ENCODE measurements at regions not wholly inside any gene's neighbourhood (a gene's known extent, or its start where the extent isn't known, plus 50 kb on each side); places are given as distances from the start of the nearest gene placed in this dataset.

DNA sequence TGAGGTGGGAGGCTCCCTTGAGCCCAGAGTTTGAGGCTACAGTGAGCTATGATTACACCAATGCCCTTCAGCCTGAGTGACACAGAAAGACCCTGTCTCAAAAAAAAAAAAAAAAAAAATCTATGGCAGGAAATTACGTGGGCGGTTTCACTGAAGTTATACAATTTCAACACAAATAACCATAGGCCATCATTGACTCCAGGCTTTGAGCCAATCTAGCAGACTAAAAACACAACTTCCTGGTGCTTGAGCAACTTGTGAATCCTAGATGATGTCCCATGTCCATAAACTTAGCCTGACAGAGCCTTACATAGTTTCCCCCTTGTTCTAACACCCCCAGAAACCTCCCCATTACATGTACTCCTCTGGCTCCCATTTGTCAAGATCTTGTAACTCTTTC, 131.8 kb downstream of the QRSL1 start:
- ChIA-PET POLR2A (no interaction called here), CTCF (no interaction called here)
- no peak for DNase-seq
- no peaks in the 10 kb centered on the region for H3K4me1 Mint-ChIP-seq
- H3K4me3 Mint-ChIP-seq, result no peak overlapping the region
- H3K9me3 Mint-ChIP-seq, result peaks cover 5% of the 10 kb centered on the region
- H3K27ac Mint-ChIP-seq, result no peak overlapping the region
- H3K27me3 Mint-ChIP-seq, result peaks cover 2% of the 10 kb centered on the region
- H3K36me3 Mint-ChIP-seq (ENCODE audit: low read depth), result no peaks in the 10 kb centered on the region

DNA sequence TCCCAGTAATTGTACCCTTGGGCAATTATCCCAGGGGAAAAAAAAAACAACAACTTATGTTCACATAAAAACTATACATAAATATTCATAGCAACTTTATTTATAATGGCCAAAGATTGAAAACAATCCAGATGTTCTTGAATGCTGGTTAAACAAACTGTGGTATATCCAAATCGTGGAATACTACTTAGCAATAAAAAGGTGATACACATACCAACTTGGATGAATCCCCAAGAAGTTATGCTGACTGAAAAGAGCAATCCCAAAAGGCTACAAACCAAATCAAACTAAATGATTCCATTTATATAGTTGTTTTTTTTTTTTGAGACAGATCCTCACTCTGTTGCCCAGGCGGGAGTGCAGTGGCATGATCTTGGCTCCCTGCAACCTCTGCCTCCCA, 129.7 kb downstream of the QRSL1 start:
- POLR2A ChIA-PET, result no interaction called here
- DNase-seq, result no peak
- H3K36me3 Mint-ChIP-seq (ENCODE audit: low read depth), result no peaks in the 10 kb centered on the region
- peaks cover 2% of the 10 kb centered on the region for H3K27me3 Mint-ChIP-seq
- H3K9me3 Mint-ChIP-seq, result peaks cover 5% of the 10 kb centered on the region
- H3K4me1 Mint-ChIP-seq, result no peaks in the 10 kb centered on the region
- CTCF ChIA-PET, result no interaction called here
- H3K27ac Mint-ChIP-seq, result no peak overlapping the region
- H3K4me3 Mint-ChIP-seq, result no peak overlapping the region

DNA sequence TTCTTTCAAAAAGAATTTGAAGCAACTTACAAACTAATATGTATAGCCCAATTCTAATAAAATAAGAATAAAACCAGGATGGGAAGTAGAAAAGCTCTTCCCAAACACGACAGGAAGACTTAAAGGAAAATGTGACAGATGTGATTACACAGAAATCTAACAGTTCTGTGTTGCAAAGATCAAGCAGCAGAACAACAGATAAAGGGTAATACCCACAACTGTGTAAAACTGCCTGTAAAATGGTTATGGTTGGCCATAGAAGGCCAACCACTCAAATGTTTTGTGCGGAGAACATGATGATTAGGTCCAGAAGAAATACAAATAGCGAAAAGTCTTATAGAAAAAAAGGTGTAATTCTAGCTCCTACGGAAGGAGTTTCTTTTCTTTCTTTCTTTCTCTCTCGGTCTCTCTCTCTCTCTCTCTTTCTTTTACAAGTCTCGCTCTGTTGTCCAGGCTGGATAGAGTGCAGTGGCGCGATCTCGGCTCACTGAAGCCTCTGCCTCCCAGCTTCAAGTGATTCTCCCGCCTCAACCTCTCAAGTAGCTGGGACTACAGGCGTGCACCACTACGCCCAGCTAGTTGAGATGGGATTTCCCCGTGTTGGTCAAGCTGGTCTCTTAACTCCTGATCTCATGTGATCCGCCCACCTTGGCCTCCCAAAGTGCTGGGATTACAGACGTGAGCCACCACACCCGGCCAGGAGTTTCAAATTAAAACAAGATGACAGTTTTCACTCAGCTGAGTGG, 128.5 kb downstream of the QRSL1 start:
- no peaks in the 10 kb centered on the region for H3K4me1 Mint-ChIP-seq
- H3K4me3 Mint-ChIP-seq, result no peak overlapping the region
- POLR2A ChIA-PET, result no interaction called here
- H3K9me3 Mint-ChIP-seq, result peaks cover 5% of the 10 kb centered on the region
- H3K36me3 Mint-ChIP-seq (ENCODE audit: low read depth), result no peaks in the 10 kb centered on the region
- H3K27ac Mint-ChIP-seq, result no peak overlapping the region
- DNase-seq, result no peak
- CTCF ChIA-PET, result no interaction called here
- peaks cover 2% of the 10 kb centered on the region for H3K27me3 Mint-ChIP-seq

DNA sequence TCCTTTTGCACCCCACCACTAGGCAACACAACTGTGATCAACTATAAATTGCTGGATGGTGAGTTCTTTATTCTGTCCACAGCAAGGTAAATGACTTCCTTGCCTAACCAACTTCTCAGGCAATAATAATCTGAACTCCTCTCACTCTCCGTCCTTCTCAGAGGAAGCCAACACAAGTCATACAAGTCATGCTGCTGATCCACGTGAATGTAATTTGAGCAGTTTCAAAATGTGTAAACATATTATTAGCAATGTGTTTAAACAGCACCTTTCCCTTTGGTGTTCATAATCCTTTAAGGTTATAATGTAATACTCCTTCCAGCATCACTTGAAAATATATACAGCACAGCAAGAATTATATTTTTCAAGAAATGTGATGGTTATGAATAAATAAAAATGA, 127.9 kb downstream of the QRSL1 start:
- Mint-ChIP-seq H3K27me3 (peaks cover 4% of the 10 kb centered on the region), H3K27ac (no peak overlapping the region), H3K9me3 (peaks cover 5% of the 10 kb centered on the region), H3K36me3 (ENCODE audit: low read depth) (no peaks in the 10 kb centered on the region), H3K4me1 (no peaks in the 10 kb centered on the region), H3K4me3 (no peak overlapping the region)
- POLR2A ChIA-PET, result no interaction called here
- no peak for DNase-seq
- CTCF ChIA-PET, result no interaction called here

DNA sequence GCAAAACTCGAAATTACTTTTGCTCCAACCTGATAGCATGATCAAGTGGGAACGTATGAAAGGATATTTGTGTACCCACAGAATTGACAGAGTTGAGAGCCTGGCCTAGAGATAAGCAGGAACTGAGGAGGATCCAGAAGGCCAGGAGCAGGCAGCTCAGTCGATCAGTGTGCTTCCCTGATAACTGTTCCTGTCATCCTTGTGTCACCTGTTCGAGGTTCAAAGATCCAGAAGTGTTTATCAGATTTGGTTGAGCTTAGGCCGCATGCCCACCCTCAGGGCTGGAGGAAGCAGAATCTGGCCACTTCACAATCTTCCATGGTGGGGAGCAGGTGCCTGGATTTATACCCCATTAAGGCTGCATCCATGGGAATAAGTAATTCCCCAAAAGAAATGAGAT, 124.8 kb downstream of the QRSL1 start:
- Mint-ChIP-seq H3K4me3 (no peak overlapping the region), H3K27ac (no peak overlapping the region), H3K9me3 (no peaks in the 10 kb centered on the region), H3K4me1 (no peaks in the 10 kb centered on the region), H3K36me3 (ENCODE audit: low read depth) (no peaks in the 10 kb centered on the region), H3K27me3 (peaks cover 4% of the 10 kb centered on the region)
- DNase-seq, result no peak
- ChIA-PET CTCF (interaction anchor here (1.1 to 1.7 kb wide), 2 partner anchors 19 to 39 kb away, joined by 3 to 4 read pairs; no protein-coding TSS in a partner anchor), POLR2A (no interaction called here)

DNA sequence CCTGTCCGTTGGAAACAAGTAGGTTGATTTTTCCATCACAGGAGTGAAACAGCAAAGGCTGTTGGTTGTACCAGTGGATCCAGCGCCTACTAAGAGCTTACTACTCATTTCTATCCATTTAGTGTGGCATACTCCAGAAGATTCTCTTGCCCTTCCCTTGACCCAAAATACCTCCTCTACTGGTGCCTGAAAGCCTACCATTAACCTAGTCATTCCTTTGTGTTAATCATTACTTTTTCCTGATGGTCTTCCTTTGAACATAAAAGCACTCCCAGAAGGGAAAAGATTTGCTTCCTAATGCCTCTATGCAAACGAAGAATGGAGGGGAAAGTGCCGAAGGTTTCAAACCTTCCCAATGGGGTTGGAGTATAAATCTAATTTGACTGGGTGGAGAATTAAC, 123.3 kb downstream of the QRSL1 start:
- Mint-ChIP-seq H3K36me3 (ENCODE audit: low read depth) (no peaks in the 10 kb centered on the region), H3K9me3 (no peaks in the 10 kb centered on the region), H3K4me3 (no peak overlapping the region), H3K27me3 (peaks cover 14% of the 10 kb centered on the region), H3K4me1 (no peaks in the 10 kb centered on the region), H3K27ac (no peak overlapping the region)
- ChIA-PET POLR2A (no interaction called here), CTCF (interaction anchor here (1.0 kb wide), 1 partner anchor 10 kb away, joined by 3 read pairs; no protein-coding TSS in a partner anchor)
- DNase-seq, result no peak

DNA sequence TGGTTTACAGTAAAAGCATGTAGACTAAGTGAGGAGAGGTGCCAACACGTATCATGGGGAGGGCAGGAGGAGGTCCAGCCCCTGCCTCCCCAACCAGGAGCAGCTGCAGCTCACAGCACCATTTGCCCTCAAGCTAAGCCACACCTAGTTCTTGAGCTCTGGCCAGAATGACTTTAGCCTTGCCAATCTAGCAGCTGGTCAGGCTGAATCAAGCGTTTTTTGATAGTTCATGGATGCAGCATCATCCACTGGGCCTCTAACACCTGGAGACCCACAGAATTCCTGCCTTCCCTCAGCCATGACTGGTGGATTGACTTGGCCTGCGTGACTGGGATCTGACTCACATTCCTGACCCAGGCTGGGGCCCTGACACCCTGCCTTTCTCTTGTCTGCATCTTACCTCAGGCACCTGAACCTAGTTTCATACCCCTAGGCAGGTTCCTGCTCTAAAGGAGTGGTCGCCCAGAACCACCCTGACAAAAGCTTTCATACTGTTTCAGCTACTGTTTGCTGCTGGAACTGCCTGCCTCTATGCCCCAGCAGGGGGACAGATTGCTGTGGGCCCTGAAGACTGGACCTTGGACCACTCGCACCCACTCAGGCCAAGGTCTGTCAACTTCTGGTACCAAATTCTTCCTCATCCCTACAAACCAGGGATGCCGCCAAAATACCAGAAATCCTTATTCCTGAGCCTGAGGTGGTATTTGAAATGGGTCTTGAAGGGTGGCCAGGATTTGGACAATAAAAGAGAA, 122.3 kb downstream of the QRSL1 start:
- DNase-seq, result no peak
- H3K9me3 Mint-ChIP-seq, result no peaks in the 10 kb centered on the region
- H3K4me1 Mint-ChIP-seq, result no peaks in the 10 kb centered on the region
- peaks cover 15% of the 10 kb centered on the region for H3K27me3 Mint-ChIP-seq
- H3K4me3 Mint-ChIP-seq, result no peak overlapping the region
- ChIA-PET POLR2A (no interaction called here), CTCF (interaction anchor here (1.0 kb wide), 1 partner anchor 9 kb away, joined by 3 read pairs; no protein-coding TSS in a partner anchor)
- H3K36me3 Mint-ChIP-seq (ENCODE audit: low read depth), result no peaks in the 10 kb centered on the region
- H3K27ac Mint-ChIP-seq, result no peak overlapping the region

DNA sequence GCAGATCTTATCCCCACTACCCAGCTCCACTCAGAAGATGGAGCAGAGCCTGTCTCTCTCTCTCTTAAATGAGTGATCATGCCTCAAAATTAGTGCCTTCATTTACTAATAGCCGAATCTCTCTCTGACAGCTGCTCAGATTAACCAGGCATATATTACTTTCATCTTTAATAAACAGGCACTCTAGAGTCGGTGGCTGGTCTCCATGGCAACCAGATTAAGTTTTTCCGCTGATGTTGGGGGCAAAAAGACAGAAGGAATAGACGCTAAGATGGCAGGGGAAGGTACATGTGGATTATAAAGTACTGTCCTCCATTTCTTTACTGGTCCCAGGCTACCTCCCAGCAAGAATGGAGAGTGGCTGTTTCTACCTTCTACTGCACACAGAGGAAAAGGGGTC, 121.6 kb downstream of the QRSL1 start:
- Mint-ChIP-seq H3K27me3 (peaks cover 15% of the 10 kb centered on the region), H3K4me1 (no peaks in the 10 kb centered on the region), H3K9me3 (no peaks in the 10 kb centered on the region), H3K27ac (no peak overlapping the region), H3K4me3 (no peak overlapping the region), H3K36me3 (ENCODE audit: low read depth) (no peaks in the 10 kb centered on the region)
- no peak for DNase-seq
- ChIA-PET POLR2A (no interaction called here), CTCF (interaction anchor here (0.5 kb wide), 1 partner anchor 277 kb away, joined by 4 read pairs; the partner anchor contains the start of gene MTRES1)

DNA sequence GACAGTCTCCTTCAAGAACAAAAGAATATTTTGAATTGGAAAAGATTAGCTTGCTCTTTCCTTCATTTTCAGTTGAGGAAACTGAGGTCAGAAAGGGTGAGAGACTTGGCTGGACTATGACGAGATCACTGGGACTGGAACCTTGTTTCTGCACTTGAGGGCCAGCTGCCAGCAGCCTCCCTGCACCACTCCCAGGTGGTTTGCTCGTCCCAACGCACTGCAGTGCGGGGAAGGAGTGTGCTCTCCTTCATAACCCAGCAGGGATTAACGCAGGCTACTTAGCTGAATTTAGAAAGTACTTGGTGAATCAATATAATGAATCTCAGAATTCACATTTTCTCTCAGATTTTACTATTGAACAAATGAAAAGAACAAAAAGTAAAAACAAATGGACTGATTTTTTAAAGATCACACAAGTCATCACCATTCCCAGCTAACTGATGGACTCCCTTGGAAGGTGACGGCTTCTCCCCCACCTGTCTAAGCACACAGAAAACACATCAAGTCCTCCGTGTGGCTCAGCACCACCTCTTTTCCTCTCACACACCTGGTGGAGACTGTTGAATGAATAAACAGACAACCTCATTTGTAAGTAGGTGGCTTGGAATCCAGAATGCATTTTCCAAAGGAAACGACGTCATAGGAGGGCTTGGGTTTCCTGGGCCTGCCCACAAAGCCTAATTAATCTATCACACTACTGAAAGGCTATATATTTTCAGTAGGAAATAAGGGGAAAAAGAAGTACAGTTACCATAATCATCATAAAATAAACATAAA, 121.0 kb downstream of the QRSL1 start:
- no peaks in the 10 kb centered on the region for H3K36me3 Mint-ChIP-seq (ENCODE audit: low read depth)
- ChIA-PET CTCF (no interaction called here), POLR2A (no interaction called here)
- no peak overlapping the region for H3K4me3 Mint-ChIP-seq
- no peaks in the 10 kb centered on the region for H3K4me1 Mint-ChIP-seq
- peaks cover 20% of the 10 kb centered on the region for H3K27me3 Mint-ChIP-seq
- DNase-seq, result no peak
- H3K27ac Mint-ChIP-seq, result no peak overlapping the region
- no peaks in the 10 kb centered on the region for H3K9me3 Mint-ChIP-seq

DNA sequence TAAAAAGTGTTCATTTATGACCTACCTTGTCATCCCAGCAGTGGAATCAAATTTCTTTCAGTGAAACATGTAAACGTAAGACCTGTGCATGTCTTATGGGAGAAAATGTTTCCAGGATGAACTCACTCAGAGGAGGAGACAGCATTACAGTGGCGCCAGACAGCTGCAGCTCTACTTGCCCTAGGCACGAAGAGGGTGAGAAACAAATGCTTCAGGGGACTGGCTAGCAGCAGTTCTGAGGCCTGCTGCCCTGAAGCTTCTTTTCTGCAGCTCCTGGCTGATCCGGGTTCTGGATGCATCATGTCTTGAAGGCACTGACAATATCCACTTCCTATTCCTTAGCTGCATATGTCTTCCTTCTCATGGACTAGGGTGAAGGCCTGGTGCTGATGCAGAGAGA, 120.2 kb downstream of the QRSL1 start:
- Mint-ChIP-seq H3K4me3 (no peak overlapping the region), H3K4me1 (no peaks in the 10 kb centered on the region), H3K36me3 (ENCODE audit: low read depth) (no peaks in the 10 kb centered on the region), H3K27ac (no peak overlapping the region), H3K9me3 (no peaks in the 10 kb centered on the region), H3K27me3 (peaks cover 22% of the 10 kb centered on the region)
- DNase-seq, result no peak
- CTCF ChIA-PET, result no interaction called here
- POLR2A ChIA-PET, result no interaction called here

DNA sequence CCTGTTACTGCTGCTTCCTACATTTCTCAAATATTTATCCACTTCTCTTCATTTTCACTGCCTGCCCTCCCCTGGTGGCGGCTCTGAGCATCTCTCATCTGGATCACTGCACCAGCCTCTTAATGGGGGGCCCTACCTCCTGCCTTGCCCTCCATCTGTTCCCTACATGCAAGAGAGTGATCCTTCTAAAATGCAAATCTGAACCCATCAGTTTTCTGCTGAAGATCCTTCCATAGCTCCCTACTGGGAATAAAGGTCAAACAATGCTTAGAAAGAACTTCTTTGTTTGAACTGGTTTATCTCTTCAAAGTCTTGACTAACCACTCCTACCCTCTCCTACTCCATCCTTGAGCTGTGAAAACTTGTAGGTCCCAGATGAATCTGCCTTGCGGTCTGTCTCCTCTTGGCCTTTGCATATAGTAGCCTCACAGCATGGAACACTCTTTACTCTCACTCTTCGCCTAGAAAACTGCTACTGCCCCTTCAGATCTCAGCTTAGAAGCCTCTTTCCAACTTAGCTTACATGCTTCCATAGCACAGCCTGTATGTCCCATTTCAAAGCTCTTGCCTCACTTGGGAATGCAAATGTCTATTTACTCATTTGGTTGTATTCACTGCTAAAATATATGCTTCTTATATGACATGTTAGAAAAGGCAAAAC, 119.3 kb downstream of the QRSL1 start:
- H3K9me3 Mint-ChIP-seq, result no peaks in the 10 kb centered on the region
- H3K4me1 Mint-ChIP-seq, result no peaks in the 10 kb centered on the region
- no peaks in the 10 kb centered on the region for H3K36me3 Mint-ChIP-seq (ENCODE audit: low read depth)
- no peak overlapping the region for H3K27ac Mint-ChIP-seq
- DNase-seq, result no peak
- ChIA-PET POLR2A (no interaction called here), CTCF (no interaction called here)
- H3K4me3 Mint-ChIP-seq, result no peak overlapping the region
- H3K27me3 Mint-ChIP-seq, result peaks cover 30% of the 10 kb centered on the region

DNA sequence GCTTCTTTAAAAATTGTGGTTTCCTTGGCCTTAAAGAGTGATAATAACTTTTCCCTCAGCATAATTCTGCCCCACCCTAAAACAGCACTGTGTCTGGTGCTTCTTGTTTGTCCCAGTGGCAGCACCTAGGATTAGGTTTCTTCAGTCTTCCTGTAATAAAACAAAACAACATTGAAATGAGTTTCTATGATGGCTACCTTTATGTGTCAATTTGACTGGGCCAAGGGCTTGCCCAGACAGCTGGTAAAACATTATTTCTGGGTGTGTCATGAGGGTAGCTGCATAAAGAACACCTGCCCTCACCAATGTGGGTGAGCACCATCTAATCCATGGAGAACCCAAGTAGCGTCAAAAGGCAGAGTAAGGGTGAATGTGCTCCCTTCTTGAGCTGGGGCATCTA, 117.8 kb downstream of the QRSL1 start:
- no peak overlapping the region for H3K4me3 Mint-ChIP-seq
- H3K27ac Mint-ChIP-seq, result no peak overlapping the region
- no peak for DNase-seq
- H3K27me3 Mint-ChIP-seq, result peaks cover 28% of the 10 kb centered on the region
- CTCF ChIA-PET, result interaction anchor here (0.6 kb wide), 1 partner anchor 122 kb away, joined by 3 read pairs; no protein-coding TSS in a partner anchor
- H3K9me3 Mint-ChIP-seq, result no peaks in the 10 kb centered on the region
- H3K36me3 Mint-ChIP-seq (ENCODE audit: low read depth), result no peaks in the 10 kb centered on the region
- POLR2A ChIA-PET, result no interaction called here
- no peaks in the 10 kb centered on the region for H3K4me1 Mint-ChIP-seq

DNA sequence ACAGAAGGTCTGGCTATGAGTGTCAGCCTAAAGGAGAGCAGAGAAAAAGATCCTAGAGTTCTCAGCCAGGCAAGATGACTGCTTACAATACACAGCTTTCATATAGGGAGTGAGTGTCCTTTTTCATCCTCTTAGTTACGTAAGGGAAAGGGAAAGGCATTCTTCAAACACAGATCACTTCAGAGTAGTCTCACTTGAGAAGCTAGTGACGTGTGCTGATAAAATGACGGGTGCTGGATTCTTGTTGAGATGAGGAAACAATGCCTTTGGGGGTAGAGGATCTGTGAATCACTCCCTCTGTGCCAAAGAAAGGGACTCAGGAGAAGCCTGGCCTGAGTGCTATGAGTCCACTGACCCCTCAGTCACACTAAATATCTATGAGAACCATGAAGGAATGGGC, 117.3 kb downstream of the QRSL1 start:
- no peaks in the 10 kb centered on the region for H3K36me3 Mint-ChIP-seq (ENCODE audit: low read depth)
- DNase-seq, result no peak
- H3K27ac Mint-ChIP-seq, result no peak overlapping the region
- no peak overlapping the region for H3K4me3 Mint-ChIP-seq
- peaks cover 28% of the 10 kb centered on the region for H3K27me3 Mint-ChIP-seq
- ChIA-PET CTCF (interaction anchor here (0.6 to 1.4 kb wide), 2 partner anchors 24 to 123 kb away, joined by 3 read pairs; no protein-coding TSS in a partner anchor), POLR2A (no interaction called here)
- no peaks in the 10 kb centered on the region for H3K4me1 Mint-ChIP-seq
- no peaks in the 10 kb centered on the region for H3K9me3 Mint-ChIP-seq
